ENCODE measurements at regions not wholly inside any gene's neighbourhood (a gene's known extent, or its start where the extent isn't known, plus 50 kb on each side); places are given as distances from the start of the nearest gene placed in this dataset.
"Not testable (repeated sequence)": the region's sequence is repeated elsewhere in the genome, so short reads cannot be mapped to it uniquely, and the experiment has no call there.

DNA sequence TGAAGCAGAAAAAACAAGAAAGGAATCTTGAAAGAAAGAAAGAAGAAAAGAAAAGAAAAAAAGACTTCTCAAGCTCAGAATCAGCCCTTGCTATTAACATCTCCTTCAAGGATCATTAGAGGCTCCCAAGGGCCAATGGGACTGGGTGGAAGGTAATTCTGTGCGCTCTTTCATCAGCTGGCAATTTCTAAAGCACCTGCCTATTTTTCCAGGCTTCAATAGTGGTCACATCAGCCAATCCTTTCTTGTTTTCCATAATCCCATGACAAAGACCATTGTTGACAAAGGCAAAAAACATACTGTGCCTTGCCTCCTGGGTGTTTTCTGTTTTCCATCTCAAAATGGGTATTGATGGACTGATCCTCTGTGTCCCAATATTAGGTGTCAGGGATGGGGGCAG is 88.2 kb upstream of the TSC22D1 start:
- no peak for DNase-seq (ENCODE audit: low read depth in 2 of 2)

DNA sequence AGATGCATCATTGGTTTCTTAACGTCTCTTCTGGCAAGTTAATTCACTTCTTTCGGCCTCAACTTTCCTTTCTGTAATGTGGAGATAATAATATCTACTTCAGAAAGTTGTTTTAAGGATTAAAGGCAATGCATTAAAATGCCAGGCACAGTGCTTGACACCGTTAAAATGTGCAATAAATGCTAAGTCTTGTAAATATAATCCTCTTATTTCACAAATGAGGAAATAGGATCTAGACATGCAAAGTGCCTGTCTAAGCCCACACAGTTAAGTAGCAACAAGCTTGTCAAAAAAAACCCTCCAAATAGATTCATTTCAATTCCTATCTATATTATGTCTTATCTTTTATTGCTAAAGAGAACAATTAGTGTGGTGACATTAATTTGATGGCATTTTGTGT is 86.4 kb upstream of the TSC22D1 start:
- DNase-seq (ENCODE audit: low read depth in 2 of 2) = no peak

DNA sequence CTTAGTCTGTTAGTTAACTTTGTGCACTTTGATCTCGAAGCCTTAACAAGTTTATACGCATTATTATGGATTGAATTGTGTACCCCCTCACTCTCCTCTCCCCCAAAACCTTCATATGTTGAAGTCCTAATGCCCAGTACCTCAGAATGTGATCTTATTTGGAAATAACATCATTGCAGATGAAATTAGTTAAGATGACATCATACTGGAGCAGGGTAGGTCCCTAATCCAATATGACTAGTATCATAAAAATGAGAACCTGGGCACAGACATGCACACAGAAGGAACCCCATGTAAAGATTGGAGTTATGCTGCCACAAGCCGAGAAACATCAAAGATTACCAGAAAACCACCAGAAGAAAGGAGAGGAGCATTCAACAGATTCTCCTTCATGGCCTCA is 85.8 kb upstream of the TSC22D1 start:
- no peak for DNase-seq (ENCODE audit: low read depth in 2 of 2)

DNA sequence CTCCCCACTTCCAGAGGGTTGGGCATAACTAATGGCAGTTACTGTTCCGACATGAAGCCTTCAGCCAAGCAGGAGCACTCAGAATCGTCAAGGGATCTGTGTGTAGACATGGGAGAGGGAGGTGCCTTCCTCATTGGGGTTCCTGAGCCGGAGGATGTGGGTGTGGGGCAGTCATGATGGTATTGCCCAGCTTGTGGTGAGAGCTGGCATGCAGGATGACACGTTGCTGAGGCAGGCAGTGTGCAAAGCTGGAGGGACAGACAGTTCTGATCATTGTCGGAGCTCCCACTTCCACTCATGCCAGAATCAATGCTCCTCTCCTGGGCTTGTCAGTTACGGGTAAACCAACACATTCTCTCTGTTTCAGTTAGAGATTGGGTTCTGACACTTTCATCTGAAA is 83.9 kb upstream of the TSC22D1 start:
- no peak for DNase-seq (ENCODE audit: low read depth in 2 of 2)

DNA sequence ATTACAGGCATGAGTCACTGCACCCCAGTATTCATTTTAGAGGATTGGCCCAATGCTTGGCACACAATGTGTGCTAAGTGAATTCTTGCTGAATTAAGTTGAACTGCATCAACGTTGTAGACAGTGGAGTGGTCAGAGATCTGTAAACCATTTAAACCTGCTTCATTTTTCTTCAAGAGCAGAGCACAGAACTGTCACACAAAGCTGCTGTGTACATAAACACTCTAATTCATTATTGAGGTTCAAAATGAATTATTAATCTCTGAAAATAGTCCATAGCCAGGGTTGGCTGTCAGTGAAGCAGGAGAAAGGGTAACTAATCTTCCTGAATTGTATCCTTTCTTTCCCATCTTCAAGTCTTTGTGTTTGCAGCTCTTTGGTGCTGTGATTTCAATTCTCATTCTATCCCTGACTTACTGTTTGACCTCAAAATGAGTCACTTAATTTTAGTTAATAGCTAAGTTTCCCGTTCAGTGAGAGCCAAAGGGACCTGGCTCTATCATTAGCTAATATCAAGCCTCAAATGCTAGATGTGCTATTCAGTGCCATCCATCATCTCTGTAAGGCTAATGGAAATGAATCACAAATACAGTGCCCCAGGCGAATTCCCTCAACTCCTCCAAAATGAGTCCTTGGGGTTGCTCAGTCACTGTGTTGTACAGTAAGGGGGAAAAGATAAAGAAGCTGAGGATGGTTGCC is 77.0 kb upstream of the TSC22D1 start:
- no peak for DNase-seq (ENCODE audit: low read depth in 2 of 2)

DNA sequence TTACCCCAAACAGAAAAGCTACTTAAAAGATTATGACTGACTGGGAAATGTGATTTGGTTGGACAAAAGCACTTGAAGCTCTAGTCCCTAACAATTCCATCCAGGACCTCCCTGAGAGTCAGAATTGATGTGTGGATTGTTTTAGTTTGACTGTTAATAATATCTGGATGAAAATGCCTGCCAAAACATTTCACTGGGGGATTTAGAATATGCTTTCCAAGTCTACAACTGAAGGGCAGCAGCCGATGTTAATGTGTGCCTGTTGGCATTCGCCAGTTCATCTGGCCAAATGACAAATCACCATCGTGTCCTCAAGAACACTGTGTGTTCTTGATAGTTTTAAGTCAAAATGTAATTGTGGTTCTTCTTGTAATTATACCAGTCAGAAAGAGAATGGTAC is 76.0 kb upstream of the TSC22D1 start:
- DNase-seq (ENCODE audit: low read depth in 2 of 2) = no peak

DNA sequence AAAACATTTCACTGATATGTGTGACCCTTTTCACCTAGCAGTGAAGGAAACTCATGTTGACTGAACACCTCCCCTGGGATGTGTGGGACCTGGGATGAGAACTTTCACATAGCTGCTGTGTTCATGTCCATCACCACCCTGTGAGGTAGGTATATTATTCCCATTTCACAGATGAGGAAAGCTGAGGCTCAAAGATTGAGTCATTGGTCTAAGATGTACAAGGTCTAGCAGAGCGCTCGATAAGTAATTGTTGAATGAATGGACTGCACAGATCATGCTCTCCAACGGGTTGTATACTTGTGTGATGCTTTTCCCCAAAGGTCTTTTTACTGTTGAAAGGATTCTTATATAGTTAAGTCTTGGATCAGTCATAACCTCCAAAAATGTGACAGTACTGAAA is 75.6 kb upstream of the TSC22D1 start:
- DNase-seq (ENCODE audit: low read depth in 2 of 2) = no peak

DNA sequence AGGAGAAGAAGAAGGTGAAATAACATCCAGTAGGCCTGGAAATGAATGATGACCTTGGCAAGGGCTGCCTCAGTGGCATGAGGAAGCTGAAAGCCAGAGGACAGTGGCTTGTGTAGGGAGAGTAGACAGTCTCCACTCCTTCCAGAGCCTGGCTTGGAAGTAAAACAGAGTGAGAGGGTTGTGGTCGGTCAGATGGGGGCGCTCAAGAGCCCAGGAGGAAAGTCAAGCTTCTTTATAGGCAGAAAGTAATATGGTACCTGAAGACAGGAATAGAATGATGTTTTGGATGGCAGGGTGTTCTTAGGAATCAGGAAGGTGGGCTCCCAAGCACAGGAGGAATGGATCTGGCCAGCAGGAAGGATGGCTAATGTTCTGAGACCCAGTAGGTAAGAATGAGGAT is 75.1 kb upstream of the TSC22D1 start:
- no peak for DNase-seq (ENCODE audit: low read depth in 2 of 2)

DNA sequence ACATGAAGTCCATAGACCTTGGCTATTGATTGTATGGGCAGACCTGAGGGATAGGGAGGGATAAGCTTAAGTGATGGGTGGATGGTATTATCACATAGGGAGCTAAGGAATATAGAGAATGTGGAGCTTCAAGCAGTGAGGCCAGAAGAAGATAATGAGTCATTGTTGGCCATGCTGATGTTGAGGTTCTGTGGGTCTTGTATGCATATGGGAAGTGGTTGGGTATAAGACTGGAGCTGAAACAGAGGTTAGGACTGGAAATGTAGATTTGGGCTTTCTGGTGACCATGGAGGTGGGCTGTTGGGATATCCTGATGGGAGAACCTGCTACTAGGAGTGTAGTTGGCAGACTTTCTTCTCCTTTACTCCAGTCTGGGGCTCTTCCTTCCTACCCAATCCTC is 73.7 kb upstream of the TSC22D1 start:
- no peak for DNase-seq (ENCODE audit: low read depth in 2 of 2)

DNA sequence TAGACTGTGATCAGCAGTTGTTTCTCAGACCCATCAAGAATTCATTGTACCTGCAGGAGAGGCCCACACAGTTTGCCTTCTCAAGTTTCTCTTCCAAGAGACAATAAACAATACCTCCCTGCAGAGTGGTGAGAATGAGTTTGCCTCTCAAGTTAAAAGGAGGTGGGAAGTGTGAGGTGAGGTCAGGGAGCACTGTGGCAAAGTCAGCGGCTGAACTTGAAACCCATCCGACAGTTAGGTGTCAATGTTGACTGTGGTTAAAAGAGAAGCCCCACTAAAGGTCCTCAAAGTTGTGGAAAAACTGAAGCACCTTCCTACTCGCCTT is 72.9 kb upstream of the TSC22D1 start:
- DNase-seq (ENCODE audit: low read depth in 2 of 2) = no peak

DNA sequence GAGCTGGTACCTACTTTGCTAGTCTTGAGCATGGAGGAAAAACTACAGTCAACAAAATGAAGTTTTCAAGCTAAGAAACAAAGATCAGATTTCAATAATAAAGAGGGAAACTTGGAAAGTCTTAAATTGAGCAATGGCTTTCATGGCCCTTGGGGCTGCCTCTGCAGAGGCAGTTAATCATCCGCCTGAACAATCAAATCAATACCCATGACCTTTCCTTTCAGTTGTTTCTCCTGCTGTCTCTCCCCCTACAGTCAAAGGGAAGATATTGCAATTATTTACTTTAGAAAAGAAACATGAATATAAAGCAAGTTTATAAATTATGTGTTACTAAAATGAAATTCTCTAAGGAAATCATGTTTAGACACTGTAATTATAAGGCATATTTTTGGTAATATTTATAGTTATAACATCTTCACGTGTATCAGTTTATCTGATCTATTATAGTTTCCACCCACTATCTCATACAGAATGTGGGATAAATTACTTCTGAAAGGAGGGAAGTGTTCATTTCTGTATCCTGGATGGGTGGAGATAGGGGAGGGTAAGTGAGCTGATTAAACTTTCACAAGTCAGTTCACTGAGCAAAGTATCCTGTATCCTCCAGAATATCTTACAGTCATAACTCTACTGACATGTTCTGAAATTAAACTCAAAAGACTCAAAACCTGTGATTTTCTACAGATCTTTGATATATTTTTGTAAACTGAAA is 72.4 kb upstream of the TSC22D1 start:
- no peak for DNase-seq (ENCODE audit: low read depth in 2 of 2)

DNA sequence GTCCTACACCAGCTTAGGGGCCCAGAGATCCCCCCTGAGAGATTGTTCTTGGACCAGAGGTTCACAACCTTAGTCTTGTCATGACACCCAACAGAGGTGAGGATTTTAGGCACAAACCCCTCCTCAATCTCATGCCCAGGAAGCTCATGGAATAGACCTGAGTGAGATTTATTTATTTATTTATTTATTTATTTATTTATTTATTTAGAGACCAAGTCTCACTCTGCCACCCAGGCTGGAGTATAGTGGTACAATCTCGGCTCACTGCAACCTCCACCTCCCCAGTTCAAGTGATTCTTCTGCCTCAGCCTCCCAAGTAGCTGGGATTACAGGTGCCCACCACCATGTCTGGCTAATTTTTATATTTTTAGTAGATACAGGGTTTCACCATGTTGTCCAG is 71.4 kb upstream of the TSC22D1 start:
- not testable (repeated sequence) for DNase-seq (ENCODE audit: low read depth in 2 of 2)

DNA sequence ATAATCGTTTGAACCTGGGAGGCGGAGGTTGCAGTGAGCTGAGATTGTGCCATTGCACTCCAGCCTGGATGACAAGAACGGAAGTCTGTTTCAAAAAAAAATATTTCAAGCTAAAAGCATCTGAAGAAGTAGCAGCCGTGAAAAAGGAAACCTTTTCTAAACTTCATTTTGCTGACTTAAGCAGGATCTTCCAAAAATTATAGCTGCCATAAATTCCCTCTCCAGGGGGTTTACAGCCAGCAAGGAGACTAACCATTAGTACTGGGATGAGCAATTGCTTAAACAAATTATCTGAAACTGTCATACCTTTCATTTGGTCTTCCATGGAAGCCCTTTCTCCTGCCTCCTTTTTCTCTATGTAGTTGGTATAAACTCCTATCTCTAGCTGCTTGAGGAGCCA is 69.9 kb upstream of the TSC22D1 start:
- DNase-seq (ENCODE audit: low read depth in 2 of 2) = no peak

DNA sequence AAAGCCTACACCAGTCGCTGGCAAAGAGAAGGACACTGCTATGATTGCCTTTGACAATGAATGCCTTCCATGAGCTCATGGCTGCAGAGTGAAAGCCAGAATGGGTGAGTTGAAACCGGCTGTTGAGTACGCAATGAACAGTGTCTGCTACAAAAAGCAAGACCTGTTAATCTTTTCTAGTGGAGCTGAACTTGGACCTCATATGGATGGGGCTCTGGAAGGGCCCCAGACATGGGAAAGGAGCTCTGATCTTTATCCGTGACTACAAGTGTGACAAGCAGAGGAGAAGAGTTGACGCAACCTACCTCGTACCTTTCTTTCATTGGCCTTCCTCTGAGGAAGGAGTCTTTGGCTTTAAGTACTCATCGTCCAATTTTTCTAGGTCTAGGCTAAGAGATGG is 67.1 kb upstream of the TSC22D1 start:
- DNase-seq (ENCODE audit: low read depth in 2 of 2) = no peak

DNA sequence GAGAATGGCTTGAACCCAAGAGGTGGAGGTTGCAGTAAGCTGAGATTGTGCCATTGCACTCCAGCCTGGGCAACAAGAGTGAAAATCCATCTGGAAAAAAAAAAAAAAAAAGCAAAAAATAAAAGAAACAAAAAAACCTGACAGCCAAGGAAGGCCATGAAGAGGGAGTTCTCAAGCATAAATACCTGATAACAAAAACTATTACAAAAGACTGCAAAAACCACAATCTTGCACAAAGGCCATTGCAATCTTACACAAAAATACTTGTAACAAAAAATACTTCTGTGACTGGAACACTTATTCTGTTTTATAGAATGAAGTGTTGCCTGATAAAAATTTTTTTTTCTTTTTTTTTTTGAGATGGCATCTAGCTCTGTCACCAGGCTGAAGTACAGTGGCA is 61.5 kb upstream of the TSC22D1 start:
- no peak for DNase-seq (ENCODE audit: low read depth in 2 of 2)

DNA sequence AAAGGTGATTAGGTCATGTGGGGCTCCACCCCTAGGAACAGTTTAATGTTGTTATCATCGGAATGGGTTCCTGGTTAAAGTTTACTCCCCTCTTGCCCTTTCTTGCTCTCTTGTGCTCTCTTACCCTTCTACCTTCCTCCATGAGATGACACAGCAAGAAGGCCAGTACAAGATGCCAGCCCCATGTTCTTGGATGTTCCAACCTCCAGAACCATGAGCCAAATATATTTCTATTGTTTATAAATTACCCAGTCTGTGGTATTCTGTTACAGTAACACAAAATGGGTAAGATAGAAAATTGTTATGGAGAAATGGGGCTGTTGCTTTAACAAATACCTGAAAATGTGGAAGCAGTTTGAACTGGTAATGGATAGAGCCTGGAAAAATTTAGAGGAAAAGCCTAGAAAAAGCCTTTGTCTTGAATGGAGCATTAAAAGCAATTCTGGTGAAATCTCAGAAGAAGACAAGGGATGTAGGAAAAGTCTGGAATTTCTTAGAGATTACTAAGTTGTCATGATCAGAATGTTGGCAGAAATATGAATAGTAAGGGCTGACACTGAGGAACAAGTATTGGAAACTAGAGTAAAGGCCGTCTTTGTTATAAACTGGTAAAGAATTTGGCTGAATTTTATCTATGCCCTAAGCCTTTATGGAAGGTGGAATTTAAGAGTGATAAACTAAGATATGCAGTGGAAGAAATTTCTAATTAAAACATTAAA is 53.5 kb upstream of the TSC22D1 start:
- DNase-seq (ENCODE audit: low read depth in 2 of 2) = no peak

DNA sequence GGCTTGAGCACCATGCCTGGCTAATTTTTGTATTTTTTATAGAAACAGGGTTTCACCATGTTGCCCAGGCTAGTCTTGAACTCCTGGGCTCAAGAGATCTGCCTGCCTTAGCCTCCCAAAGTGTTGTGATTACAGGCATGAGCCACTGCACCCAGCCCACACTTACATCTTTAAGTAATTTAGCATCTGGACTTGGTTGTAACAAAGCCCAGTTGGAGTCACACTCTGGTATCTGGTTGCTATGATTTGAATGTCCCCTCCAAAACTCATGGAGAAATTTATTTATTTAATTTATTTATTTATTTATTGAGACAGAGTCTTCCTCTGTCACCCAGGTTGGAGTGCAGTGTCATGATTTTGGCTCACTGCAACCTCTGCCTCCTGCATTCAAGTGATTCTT is 52.7 kb upstream of the TSC22D1 start:
- not testable (repeated sequence) for DNase-seq (ENCODE audit: low read depth in 2 of 2)

DNA sequence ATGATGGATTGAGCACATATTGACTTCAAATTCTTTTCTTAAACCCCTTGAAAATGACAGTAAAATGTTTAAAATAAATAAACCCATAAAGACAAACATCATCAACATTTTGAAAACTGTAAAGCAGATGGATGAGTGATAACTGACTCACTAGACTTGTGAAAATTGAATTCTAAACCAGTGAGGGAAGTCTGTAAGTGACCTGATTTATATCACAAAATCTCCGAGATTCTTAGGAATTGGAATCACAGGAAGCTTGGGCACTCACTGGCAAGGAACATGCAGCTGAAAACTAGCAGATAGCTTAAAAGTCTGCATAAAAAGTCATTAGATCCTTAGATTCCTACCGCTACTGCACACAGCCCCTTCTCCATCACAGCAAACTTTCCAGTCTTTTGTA is 51.3 kb upstream of the TSC22D1 start:
- DNase-seq (ENCODE audit: low read depth in 2 of 2) = no peak

DNA sequence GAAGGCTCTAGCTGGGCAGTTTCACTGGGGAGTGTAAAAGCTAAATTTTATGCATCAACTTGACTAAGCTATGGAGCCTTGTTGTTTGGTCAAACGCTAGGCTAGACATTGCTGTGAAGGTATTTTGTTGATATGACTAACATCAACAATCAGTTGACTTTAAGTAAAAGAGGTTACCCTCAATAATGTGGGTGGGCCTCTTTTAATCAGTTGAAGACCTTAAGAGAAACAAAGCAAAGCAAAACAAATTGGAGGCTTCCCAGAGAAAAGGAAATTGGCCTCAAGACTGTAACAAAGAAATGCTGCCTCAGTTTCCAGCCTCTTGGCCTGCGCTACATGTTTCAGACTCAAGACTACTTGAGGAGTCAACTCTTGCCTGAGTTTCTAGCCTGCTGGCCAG is 50.0 kb upstream of the TSC22D1 start:
- no peak for DNase-seq (ENCODE audit: low read depth in 2 of 2)
